Left renal pelvis (tissue), 4 donors: ENCODE measurements at regions not wholly inside any gene's neighbourhood (a gene's known extent, or its start where the extent isn't known, plus 50 kb on each side); places are given as distances from the start of the nearest gene placed in this dataset.
"Not testable (repeated sequence)": the region's sequence is repeated elsewhere in the genome, so short reads cannot be mapped to it uniquely, and the experiment has no call there.

Experiments used
- DNase-seq, 4 donors: peaks; one replicate each; pipeline ENCODE4 v3.0.0-alpha.2; 2013; ENCODE audit warnings: low read depth in 4 of 4, low spot score in 3 of 4

DNA sequence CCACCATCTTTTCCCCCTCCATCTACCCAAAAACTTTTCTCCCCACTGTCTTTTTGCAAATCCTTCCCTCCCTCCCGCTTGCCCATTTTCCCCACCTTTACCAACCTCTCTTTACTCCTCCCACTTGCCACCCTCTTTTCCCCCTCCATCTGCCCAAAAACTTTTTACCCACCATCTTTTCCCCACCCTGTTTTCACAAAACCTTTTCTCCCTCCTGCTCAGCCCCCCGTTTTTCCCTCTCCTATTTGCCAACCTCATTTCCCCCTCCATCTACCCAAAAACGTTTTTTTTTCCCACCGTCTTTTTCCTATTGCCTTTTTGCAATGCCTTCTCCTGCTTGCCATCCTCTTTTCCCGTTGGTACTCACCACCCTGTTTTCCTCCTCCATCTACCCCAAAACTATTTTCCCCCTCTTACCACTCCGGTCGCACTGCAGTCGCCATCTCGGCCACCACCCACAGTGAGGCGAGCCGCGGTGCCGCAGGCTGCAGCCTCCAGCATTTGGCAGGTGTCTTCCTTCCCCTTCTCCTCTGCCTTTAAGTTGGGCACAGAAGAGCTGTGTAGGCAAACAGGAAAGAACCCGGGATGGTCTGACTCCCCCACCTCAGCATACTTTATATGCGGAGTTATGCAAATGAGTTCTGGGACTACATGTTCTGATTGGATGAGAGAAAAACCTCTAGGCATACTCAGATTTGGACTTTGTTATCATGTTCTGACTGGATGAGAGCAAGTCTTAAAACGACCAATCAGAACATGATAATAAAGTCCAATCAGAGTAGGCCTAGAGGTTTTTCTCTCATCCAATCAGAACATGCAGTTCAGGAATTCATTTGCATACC lies 121.2 kb upstream of the VPREB1 start:
- DNase-seq: no peak

DNA sequence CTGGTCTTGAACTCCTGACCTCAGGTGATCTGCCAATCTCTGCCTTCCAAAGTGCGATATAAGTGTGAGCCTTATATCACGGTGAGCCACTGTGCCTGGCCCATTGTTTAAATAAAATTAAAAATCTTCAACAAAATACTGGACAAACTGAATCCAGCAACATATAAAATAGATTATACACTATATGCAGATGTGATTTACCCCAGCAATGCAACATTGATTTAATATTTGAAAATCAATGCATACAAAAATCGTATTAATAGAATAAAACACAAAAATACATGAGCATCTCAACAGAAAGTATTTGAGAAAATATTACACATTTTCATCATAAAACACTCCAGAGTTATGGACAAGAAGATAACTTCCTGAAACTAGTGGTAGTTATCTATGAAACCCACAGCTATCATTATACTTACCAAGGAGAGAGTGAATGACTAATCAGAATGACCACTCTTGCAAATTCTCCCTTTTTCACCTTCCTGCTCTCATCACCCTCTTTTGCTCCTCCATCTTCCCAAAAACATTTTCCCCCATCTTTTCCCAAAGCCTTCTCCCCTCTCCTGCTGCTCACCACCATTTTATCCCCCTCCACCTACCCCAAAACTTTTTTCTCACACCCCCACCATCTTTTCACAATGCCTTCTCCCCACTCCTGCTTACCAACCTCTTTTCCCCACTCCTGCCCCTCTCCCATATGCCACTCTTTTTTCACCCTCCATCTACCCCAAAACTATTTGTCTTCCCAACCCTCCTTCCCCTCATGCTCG lies 122.1 kb upstream of the VPREB1 start:
- DNase-seq: no peak

DNA sequence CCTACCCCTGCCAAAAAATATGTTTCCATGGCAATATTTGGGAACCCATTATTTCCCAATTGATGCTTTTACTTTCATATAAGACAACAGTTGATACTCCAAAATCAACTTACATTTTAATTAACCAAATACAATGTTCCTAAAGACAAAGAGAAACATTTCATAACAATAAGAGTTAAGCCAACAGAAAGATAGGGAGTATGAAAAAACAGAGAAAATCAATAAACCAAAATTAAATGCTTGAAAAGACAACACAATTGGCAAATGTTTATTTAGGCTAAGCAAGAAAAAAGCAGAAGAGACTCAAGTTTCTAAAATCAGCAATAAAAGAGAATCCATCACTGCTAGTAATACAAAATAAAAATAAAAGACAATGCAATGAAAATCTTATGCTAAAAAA lies 123.1 kb upstream of the VPREB1 start:
- no peak for DNase-seq

DNA sequence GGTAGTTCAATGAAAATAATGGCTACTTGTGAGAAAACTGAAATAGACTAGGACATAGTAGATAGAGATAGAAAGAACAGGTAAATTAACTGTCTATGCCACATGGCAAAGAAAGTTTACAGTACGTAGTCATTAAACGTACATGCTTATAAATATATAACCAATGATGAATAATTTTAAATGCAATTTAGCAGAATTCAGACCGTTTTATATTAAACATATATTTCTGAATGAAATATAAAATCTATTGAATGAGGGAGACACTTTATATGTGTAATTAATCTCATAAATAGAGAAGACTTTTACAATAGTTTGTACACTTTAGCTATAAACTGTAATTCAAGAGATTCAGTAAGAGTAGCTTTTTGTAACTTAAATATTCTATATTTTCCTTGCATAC lies 124.4 kb upstream of the VPREB1 start:
- no peak for DNase-seq

GRCh38 chr22:22118987-22119386 lies 125.6 kb upstream of the VPREB1 start:
- DNase-seq: no peak

- not testable (repeated sequence) for DNase-seq
Observed at GRCh38 chr22:22117864-22118544, 126.6 kb upstream of the VPREB1 start.

- not testable (repeated sequence) for DNase-seq
Observed at GRCh38 chr22:22116997-22117770, 127.4 kb upstream of the VPREB1 start.

DNA sequence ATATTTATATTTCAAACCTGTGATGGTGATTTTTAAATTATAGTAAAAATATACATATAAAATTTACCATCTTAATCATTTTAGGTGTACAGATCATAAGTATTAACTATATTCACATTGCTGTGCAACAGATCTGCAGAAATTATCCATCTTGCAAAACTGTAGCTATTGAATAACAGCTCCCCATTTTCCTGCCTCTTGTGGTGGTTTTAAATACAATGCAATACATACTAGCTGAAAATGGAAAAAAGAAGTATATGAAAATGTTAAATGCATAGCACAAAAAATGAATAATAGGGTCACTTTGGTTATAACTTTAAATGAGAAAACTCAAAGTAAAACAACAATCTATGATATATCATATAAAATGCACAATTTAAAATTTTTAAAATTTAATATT lies 130.9 kb upstream of the VPREB1 start:
- no peak for DNase-seq

GRCh38 chr22:22112533-22113294 lies 130.1 kb upstream of the TOP3B start:
- DNase-seq: no peak

- DNase-seq: no peak
Observed at GRCh38 chr22:22111983-22112382, 129.4 kb upstream of the TOP3B start.

GRCh38 chr22:22111267-22111751 lies 128.7 kb upstream of the TOP3B start:
- peak in 1 of 4 donors; percentile 11 for DNase-seq

DNA sequence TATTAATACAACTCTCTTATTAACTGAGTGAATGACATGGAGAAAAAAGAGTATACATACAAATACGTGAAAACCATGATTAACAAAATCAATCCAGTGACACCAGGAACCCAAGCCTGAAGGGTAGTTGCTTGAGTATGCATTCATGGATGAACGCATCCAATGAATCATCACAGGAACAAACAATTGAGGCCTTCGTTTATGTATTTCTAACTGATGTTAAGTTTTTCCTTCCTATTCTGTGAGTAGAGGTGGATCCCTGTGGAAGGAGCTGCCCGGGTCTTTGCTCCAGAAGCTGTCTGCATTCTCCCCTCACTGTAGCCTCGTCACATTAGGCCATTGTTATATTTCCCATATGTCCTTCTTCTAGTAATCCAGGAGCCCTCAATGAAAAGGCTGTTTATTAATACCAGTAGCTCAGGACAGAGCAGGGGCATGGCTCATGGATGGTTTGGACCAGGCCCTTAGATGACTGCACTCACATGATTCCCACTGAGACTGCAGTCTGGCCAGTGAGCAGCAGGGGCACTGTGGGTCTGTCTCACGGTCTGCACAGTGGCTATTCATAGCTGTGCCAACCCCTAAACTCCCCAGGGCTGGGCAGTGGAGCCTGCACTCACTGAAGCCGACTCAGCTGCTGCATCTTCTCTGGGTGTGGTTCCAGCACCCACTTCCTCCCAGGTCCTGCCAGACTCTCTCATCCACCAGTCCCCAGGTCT lies 128.1 kb upstream of the TOP3B start:
- DNase-seq: peak; percentile 14 to 50 (median 36)

DNA sequence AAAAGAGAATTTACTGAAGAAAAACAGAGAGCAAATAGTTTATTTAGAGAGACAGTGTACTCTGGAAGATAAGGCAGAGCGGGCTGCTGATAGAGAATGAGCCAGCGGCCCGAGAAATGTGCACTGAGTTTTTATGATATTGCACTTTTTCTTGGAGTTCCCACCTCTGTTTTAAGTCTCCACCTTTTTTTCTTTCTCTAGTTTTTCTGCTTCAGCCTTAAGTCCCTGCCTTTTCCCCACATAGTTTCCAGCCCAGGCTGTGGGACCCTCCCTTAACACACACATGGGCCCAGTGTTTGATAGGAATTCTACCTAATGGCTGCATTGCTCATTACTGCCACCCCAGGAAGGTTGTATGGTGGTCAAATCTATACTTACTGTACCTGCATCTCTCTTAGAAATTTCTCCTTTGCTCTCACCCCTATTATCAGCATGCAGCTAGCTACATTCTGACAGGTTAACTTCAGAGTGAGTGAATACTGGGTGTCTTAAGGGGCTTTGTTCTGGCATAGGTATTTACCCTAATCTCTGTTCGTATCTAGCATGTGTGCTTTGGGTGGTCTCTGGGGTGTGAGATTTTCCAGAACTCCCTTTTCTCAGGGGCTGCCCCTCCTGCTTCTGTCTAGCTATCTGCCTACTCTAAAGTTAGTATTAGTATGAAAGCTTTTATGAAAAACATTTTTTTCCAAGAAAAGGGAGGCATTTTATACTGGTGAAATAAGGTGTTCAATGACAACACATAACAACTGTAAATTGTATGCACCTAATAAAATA lies 127.3 kb upstream of the TOP3B start:
- no peak for DNase-seq

DNA sequence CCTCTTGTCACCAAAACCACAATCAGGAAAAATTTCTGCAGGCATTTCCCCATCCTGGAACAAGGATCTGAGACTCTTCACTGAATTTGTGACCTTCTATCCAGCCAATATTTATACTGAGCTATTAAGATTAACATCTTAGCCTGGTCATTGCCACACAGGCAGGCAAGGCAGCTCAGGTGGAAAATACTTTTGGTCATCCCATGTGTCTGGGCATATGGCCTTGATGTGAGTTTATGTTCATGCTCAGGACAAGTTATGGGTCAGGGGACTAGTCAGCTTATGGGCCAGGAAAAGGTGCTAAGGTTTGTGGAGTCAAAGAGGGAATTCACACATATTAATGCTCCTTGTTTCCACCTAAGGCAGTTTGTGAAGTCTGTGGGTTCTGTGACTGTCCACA lies 124.3 kb upstream of the TOP3B start:
- no peak for DNase-seq

- no peak for DNase-seq
Observed at GRCh38 chr22:22105364-22105763, 122.8 kb upstream of the TOP3B start.

DNA sequence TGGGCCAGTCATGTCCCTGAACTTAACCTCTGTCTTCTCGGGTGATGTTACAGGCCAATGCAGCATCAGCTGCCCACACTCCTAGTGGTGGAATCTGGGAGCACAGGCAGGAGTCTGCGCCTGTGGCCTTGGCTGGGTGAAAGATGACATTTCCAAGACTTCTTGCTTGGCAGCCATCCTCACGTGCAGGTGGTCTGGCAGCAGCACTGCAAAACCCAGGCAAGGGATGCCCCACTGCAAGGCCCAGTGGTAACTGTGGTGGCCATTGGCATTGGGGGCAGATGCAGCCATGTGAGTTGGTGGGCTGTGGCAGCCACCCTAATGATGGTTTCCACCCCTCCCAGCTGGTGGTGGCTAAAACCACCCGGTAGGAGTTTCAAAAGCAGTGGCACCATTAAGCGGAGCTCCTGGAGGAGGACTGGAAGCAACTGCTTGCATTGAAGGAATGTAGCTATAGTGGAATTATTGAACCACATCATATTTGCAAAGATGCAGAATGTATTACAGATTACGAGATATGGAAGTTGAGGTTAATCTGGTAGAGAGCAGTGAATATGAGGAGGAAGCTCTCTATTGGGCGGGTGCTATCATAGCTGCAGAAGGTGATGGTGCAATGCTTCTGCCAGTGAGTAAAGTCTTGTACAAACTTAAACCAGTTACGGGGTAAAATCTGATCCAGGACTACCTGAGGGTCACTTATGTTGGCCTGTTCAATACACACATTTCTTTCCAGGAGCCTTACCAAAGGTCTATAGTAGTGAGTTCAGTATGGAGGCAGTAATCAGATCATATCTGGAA lies 120.7 kb upstream of the TOP3B start:
- DNase-seq: no peak
